ENCODE measurements at regions not wholly inside any gene's neighbourhood (a gene's known extent, or its start where the extent isn't known, plus 50 kb on each side); places are given as distances from the start of the nearest gene placed in this dataset.

- H3K9me3 Mint-ChIP-seq: peaks cover 2% of the 10 kb centered on the region
- Histone ChIP-seq H3K4me1 (no peaks in the 10 kb centered on the region), H2AFZ (replicated peaks) (no peak overlapping the region), H3F3A (ENCODE audit: low read depth) (no peaks in the 10 kb centered on the region), H3K27ac (no peak overlapping the region), H3K79me2 (ENCODE audit: low read depth) (no peaks in the 10 kb centered on the region), H4K20me1 (ENCODE audit: low read depth) (no peaks in the 10 kb centered on the region), H3K4me3 (no peak overlapping the region), H3K36me3 (no peaks in the 10 kb centered on the region), H3K9me3 (ENCODE audit: low read depth) (no peaks in the 10 kb centered on the region), H3K9ac (no peak overlapping the region), H3K27me3 (no peaks in the 10 kb centered on the region), H3K4me2 (no peak overlapping the region)
- H3K4me3 Mint-ChIP-seq: no peak overlapping the region
- DNase-seq (ENCODE audit: low spot score): no peak
- H3K27ac Mint-ChIP-seq: no peak overlapping the region
- no peaks in the 10 kb centered on the region for H3K4me1 Mint-ChIP-seq
- no peaks in the 10 kb centered on the region for H3K36me3 Mint-ChIP-seq
- peaks cover 9% of the 10 kb centered on the region for H3K27me3 Mint-ChIP-seq (ENCODE audit: insufficient read depth, low read depth)
- TF ChIP-seq CTCF (IDR thresholded peaks at IDR 0.05): no peak
- no peak for TF ChIP-seq EZH2 (IDR thresholded peaks at IDR 0.05)
- TF ChIP-seq EZH2phosphoT487 (IDR thresholded peaks at IDR 0.05): no peak
Measured at GRCh38 chr1:230587061-230587460, 55.2 kb upstream of the COG2 start.

- no peak overlapping the region for H3K9ac ChIP-seq
- H3K36me3 ChIP-seq: no peaks in the 10 kb centered on the region
- no peak for DNase-seq (ENCODE audit: low spot score)
- Mint-ChIP-seq H3K4me3 (no peak overlapping the region), H3K27me3 (ENCODE audit: insufficient read depth, low read depth) (peaks cover 7% of the 10 kb centered on the region), H3K36me3 (no peaks in the 10 kb centered on the region), H3K9me3 (peaks cover 4% of the 10 kb centered on the region), H3K4me1 (no peaks in the 10 kb centered on the region), H3K27ac (no peak overlapping the region)
- no peak overlapping the region for H2AFZ ChIP-seq (replicated peaks)
- no peak overlapping the region for H3K4me3 ChIP-seq
- H4K20me1 ChIP-seq (ENCODE audit: low read depth): no peaks in the 10 kb centered on the region
- H3K27ac ChIP-seq: no peak overlapping the region
- no peaks in the 10 kb centered on the region for H3K27me3 ChIP-seq
- TF ChIP-seq CTCF (IDR thresholded peaks at IDR 0.05) (no peak), EZH2phosphoT487 (IDR thresholded peaks at IDR 0.05) (no peak), EZH2 (IDR thresholded peaks at IDR 0.05) (no peak)
- peaks cover under 1% of the 10 kb centered on the region for H3K4me1 ChIP-seq
- no peak overlapping the region for H3K4me2 ChIP-seq
- no peaks in the 10 kb centered on the region for H3K9me3 ChIP-seq (ENCODE audit: low read depth)
- H3F3A ChIP-seq (ENCODE audit: low read depth): no peaks in the 10 kb centered on the region
- no peaks in the 10 kb centered on the region for H3K79me2 ChIP-seq (ENCODE audit: low read depth)
Measured at GRCh38 chr1:230584660-230585059, 57.6 kb upstream of the COG2 start.

GRCh38 chr1:230581446-230582079 is 60.7 kb upstream of the COG2 start:
- Histone ChIP-seq H3K9me3 (ENCODE audit: low read depth) (no peaks in the 10 kb centered on the region), H3K79me2 (ENCODE audit: low read depth) (no peaks in the 10 kb centered on the region), H2AFZ (replicated peaks) (no peak overlapping the region), H3K27me3 (no peaks in the 10 kb centered on the region), H3K9ac (no peak overlapping the region), H3K4me3 (no peak overlapping the region), H3K4me1 (peaks cover 3% of the 10 kb centered on the region), H3K36me3 (no peaks in the 10 kb centered on the region), H3K4me2 (no peak overlapping the region), H3F3A (ENCODE audit: low read depth) (no peaks in the 10 kb centered on the region), H3K27ac (no peak overlapping the region), H4K20me1 (ENCODE audit: low read depth) (no peaks in the 10 kb centered on the region)
- peaks cover 4% of the 10 kb centered on the region for H3K9me3 Mint-ChIP-seq
- DNase-seq (ENCODE audit: low spot score): peak; percentile 33
- no peak overlapping the region for H3K27ac Mint-ChIP-seq
- H3K27me3 Mint-ChIP-seq (ENCODE audit: insufficient read depth, low read depth): peaks cover 2% of the 10 kb centered on the region
- TF ChIP-seq EZH2phosphoT487 (IDR thresholded peaks at IDR 0.05) (no peak), CTCF (IDR thresholded peaks at IDR 0.05) (no peak), EZH2 (IDR thresholded peaks at IDR 0.05) (no peak)
- H3K36me3 Mint-ChIP-seq: no peaks in the 10 kb centered on the region
- no peak overlapping the region for H3K4me3 Mint-ChIP-seq
- no peaks in the 10 kb centered on the region for H3K4me1 Mint-ChIP-seq

Measured in neural progenitor cell (in vitro differentiated cells).